ENCODE measurements at regions not wholly inside any gene's neighbourhood (a gene's known extent, or its start where the extent isn't known, plus 50 kb on each side); places are given as distances from the start of the nearest gene placed in this dataset.

GRCh38 chr18:6652098-6652497 is 77.4 kb upstream of the ARHGAP28 start:
- TF ChIP-seq CTCF (IDR thresholded peaks at IDR 0.05; ENCODE audit: control extremely low read depth in 1 of 3, insufficient read depth in 1 of 3, low read depth in 1 of 3, low read length in 3 of 3), result no peak
- no peak for TF ChIP-seq SIN3A (conservative IDR thresholded peaks at IDR 0.05 in 1 of 2, IDR thresholded peaks at IDR 0.05 in 1 of 2; ENCODE audit: low read depth in 1 of 2, low read length in 2 of 2)
